Lower leg skin (tissue), 4 donors: ENCODE measurements at regions not wholly inside any gene's neighbourhood (a gene's known extent, or its start where the extent isn't known, plus 50 kb on each side); places are given as distances from the start of the nearest gene placed in this dataset.

Experiments
- DNase-seq, 2 donors: peaks; one replicate each; pipeline ENCODE4 v3.0.0-alpha.2; 2019; ENCODE audit warnings: low spot score in 2 of 2
- H3K4me3 ChIP-seq: fragments of 200-600 bp; sonication (generic); 2 replicates; pipeline ENCODE4 v1.5.1; 2017; ENCODE audit warnings: mild to moderate bottlenecking, low read depth; ENCODE audit not compliant: poor library complexity, severe bottlenecking
- CTCF ChIP-seq, 3 donors: fragments of 450-650 bp; IDR thresholded peaks; one replicate each; pipeline ENCODE4 v1.5.1; 2016; ENCODE audit warnings: antibody characterized with exemption in 3 of 3, mild to moderate bottlenecking in 3 of 3, moderate library complexity in 2 of 3
- POLR2A ChIP-seq, 2 donors: fragments of 450-650 bp; IDR thresholded peaks; one replicate each; pipeline ENCODE4 v1.6.1; 2016 to 2017; ENCODE audit warnings: antibody characterized with exemption in 2 of 2, mild to moderate bottlenecking in 1 of 2, moderate library complexity in 1 of 2
- WGBS, 2 donors: methylation state at CpG; one replicate each; pipeline ENCODE4 v1.1.5; 2018; 5-methylcytosine and 5-hydroxymethylcytosine counted together
- intact Hi-C: fragments of 100-400 bp; cut with DNase I; formaldehyde crosslinking; loops from one replicate; pipeline ENCODE4 v1.15.0; 2023; ENCODE audit warnings: low total_unique reads

GRCh38 chr6:14448246-14448645, 330.7 kb downstream of the CD83 start:
- intact Hi-C loops = loop anchor here (10.0 kb wide), 1 partner anchor 467 kb away; no protein-coding TSS in a partner anchor
- TF ChIP-seq POLR2A (IDR thresholded peaks at IDR 0.05) (no peak), CTCF (IDR thresholded peaks at IDR 0.05) (no peak)
- WGBS, 2 donors = 78 to 85% methylated on average over 1 of the region's 1 CpG
- no peak for DNase-seq
- no peak overlapping the region for H3K4me3 ChIP-seq

- WGBS, 2 donors = 47 to 53% methylated on average over 12 of the region's 12 CpGs
Measured at GRCh38 chr6:14450133-14450504, 332.5 kb downstream of the CD83 start.

GRCh38 chr6:14450578-14450977, 333.0 kb downstream of the CD83 start:
- no peak for DNase-seq
- TF ChIP-seq POLR2A (IDR thresholded peaks at IDR 0.05) (no peak), CTCF (IDR thresholded peaks at IDR 0.05) (no peak)
- H3K4me3 ChIP-seq = no peak overlapping the region
- WGBS, 2 donors = 76 to 79% methylated on average over 6 of the region's 6 CpGs
- intact Hi-C loops = no loop called here

More at GRCh38 chr6:14450133-14450504, 332.5 kb downstream of the CD83 start:
- intact Hi-C loops = no loop called here
- no peak for TF ChIP-seq CTCF (IDR thresholded peaks at IDR 0.05)
- TF ChIP-seq POLR2A (IDR thresholded peaks at IDR 0.05) = no peak
- DNase-seq = no peak
- no peak overlapping the region for H3K4me3 ChIP-seq

- TF ChIP-seq POLR2A (IDR thresholded peaks at IDR 0.05) = no peak
- no peak for TF ChIP-seq CTCF (IDR thresholded peaks at IDR 0.05)
- 92% methylated on average over 9 of the region's 9 CpGs for WGBS, 2 donors
- DNase-seq = no peak
- intact Hi-C loops = no loop called here
- H3K4me3 ChIP-seq = no peak overlapping the region
Measured at GRCh38 chr6:14451594-14452374, 334.2 kb downstream of the CD83 start.

- intact Hi-C loops = no loop called here
- H3K4me3 ChIP-seq = no peak overlapping the region
- DNase-seq = no peak
- TF ChIP-seq POLR2A (IDR thresholded peaks at IDR 0.05) (no peak), CTCF (IDR thresholded peaks at IDR 0.05) (no peak)
- 88% methylated on average over 17 of the region's 17 CpGs for WGBS, 2 donors
Measured at GRCh38 chr6:14452567-14453527, 335.3 kb downstream of the CD83 start.
